DMS114 treated with DMSO at 0.1 percent for 48 hours (cell line): ENCODE measurements at regions not wholly inside any gene's neighbourhood (a gene's known extent, or its start where the extent isn't known, plus 50 kb on each side); places are given as distances from the start of the nearest gene placed in this dataset.

Experiments used
- DNase-seq: peaks from one replicate; lab custom pipeline; 2025; ENCODE audit not compliant: unreplicated experiment; lab: John Stamatoyannopoulos, UW

- DNase-seq = no peak
Observed at GRCh38 chr5:144882739-144883283, 712.1 kb downstream of the KCTD16 start.

- DNase-seq = no peak
Observed at GRCh38 chr5:144880513-144880912, 709.8 kb downstream of the KCTD16 start.

DNA sequence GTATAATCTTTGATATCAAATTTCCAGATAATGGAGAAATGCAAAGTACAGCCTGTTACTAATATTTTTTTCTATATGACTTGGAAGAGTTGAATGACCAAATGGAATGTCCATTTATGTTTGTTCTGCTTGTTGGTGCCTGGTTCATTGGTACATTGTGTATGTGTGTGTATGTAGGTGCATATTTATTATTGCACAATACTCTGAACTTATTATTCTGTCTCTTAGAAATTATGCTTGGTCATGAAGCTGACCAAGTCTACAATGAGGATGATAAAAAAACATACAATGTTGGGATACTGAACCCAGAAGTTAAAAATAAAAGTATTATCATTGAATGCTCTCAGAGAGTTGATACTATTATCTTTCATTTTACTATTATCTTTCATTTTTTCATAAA, 706.3 kb downstream of the KCTD16 start:
- no peak for DNase-seq

DNA sequence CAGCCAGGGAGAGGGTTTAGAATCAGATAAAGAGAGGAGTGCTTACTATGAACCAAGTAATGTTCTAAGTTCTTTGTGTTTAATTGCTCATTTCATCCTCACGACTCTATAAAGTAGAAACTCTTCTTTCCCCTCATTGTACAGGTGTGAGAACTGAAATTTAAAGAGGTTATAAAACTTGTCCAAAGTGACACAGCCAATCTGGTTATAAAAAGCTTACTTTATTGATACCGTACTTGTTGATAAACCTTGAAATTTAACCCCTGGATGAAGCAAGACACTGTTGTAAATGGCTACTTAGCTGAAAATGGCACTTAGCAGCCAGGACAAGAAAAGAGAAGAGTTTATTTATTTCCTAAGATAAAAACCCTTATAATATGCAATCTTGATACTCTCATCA, 702.4 kb downstream of the KCTD16 start:
- no peak for DNase-seq

DNA sequence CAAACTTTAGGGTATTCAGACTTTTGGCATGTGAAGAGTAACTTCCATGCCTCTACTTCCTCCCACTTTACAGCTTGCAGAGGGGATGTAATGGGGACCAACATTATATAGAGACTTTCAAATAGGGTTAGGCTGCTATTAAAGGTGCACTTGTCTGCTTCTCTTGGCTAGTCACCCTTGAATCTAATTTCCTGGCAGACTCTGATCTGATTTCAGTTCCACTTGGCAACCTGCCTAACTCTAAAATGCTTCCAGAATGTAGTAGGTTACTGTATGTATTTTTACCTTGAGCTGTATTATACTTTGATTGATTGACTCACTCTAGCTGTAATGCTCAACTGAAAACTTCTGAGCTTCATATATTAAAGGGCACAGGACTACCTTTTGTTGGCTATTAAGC, 693.4 kb downstream of the KCTD16 start:
- no peak for DNase-seq

DNA sequence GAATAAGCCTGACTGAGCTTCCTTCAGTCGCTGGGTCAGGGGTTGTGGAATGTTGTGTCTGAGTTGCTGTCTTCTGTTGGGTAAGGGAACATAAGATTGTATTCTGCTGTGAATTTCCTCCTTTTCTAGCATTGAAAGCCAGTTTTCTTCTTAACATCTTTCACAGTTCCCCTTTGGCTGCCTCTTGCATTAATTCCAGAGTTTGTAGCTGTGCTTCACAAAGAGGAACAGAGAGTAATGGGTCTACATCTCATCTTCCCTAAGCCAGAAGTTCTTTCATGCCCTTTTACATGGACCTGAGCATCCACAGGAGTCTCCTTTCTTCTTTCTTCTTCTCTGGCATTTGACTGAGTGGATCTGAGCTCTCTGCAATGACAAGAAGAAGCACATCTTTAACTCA, 686.8 kb downstream of the KCTD16 start:
- no peak for DNase-seq

- no peak for DNase-seq
Observed at GRCh38 chr5:144844086-144844485, 673.4 kb downstream of the KCTD16 start.

DNA sequence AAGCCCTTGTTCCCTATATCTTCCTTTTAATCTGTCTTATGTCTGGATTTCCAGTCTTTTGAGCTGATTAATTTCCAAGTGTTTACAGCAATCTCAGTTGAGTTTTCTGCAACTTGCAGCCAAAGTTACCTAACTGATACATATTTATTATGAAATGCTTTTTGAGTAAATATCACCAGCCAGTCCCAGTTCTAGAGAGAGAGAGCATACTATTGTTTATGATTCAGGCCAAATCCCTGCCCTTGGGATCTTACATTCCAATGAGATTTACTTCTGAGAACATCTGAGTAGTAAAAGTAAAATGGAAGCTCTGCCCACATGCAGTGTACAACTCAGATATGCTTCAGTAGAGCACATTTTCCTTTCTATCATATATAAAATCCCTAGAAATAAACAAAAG, 661.7 kb downstream of the KCTD16 start:
- DNase-seq = no peak

DNA sequence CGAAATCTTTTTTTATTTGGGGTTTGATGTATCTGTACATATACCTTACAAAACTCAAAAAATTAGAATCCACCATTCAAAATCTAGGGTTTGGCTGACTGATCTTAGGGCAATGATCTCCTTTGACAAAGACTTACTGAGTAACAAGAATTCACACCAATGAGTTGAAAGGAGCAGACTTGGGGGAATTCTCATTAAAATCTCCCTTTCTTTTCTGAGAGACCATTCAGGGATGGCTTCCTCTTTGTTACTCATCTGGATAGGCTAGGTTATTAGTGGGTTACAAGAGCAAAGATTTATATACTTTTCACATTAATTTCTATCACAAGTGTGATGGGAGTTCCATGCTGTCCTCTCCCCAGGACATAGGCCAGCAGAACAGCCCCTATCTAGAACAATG, 661.0 kb downstream of the KCTD16 start:
- no peak for DNase-seq

DNA sequence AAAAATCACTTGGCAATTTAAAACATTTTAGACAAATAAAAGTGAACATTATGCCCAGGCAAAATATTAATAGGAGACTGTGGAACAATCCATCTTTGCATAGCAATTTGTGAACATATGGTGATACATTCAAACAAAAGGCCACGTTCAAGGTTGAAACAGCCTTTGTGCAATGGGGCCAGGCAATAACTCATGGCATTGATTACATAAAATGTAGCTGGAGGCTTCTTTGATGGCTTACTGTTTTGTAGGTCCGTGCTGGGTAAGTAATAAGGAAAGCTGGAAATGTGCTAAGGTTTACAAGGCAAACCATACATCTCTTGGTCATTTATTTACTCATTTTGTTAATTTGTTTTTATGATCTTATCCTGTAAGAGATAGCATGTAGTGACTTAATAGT, 651.8 kb downstream of the KCTD16 start:
- no peak for DNase-seq

- DNase-seq = no peak
Observed at GRCh38 chr5:144820278-144820677, 649.6 kb downstream of the KCTD16 start.

DNA sequence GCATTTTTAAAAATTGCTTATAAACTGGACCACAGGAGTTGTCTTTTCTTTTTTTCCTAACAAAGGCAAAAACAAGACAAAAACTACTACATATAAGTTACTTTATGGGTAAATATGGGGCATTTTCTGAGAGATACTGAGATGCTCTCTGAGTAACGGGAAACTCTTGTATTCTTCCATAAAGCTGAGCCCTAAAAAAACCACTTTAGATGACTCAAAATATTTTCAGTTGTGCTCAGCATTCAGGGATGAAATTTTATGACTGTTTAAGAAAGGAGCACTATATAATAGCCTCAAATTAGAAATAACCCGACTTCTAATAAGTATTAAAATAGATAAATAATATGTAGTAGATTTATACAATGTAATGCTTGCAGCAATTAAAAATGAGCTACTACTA, 644.5 kb downstream of the KCTD16 start:
- DNase-seq = no peak

DNA sequence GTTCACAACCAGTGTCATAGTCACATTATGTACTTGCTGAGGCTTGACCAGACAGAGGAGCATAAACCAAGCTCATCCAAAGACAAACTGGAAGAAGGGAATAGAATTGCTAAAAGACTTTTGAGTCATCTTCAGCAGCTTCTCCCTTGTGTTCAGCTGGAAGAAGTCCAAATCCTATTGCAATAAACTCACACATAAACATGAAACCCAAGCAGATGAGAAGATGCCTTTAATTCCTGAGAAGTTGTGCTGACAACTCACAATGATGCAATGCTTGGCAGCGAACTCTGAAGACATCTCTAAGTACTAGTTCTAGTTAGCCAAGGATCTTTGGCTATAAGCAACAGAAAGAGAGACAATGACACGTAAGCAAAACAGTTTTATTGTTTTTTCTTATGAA, 642.1 kb downstream of the KCTD16 start:
- DNase-seq = no peak

DNA sequence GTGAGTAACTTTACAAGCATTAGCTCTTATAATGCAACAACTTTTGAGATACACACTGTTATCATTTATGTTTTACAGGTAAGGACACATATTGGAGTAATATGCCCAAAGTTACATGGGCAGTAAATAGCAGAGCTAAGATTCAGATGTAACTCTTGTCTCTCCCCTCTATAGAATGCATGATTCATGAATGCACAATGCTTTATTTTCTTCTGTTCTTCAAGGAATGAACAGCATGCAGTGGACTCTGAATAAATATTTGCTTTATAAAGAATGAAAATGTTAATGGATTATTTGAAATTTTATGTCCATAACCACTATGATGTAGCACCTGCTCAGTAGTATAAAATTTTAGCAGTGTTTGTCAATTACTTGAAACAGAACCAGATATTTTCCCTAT, 629.5 kb downstream of the KCTD16 start:
- no peak for DNase-seq

DNA sequence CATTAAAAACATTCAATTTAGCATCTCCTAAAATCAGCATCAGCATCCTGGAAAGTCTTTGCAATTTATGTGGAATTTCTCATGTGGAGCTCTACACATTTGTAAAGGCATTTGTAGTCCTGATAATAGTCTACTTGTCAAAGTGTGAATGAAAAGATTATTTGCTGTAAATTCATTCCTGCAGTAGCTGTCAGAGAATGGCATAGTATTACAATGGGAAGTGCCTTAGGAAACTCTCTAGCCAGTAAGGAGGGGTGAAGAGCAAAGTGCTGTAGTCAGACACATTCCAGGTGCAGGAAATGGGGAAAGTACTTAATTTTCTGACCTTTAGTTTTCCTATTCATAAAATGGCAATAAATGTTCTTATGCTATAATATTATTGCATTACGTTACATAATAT, 627.9 kb downstream of the KCTD16 start:
- no peak for DNase-seq

- no peak for DNase-seq
Observed at GRCh38 chr5:144794922-144795321, 624.2 kb downstream of the KCTD16 start.

DNA sequence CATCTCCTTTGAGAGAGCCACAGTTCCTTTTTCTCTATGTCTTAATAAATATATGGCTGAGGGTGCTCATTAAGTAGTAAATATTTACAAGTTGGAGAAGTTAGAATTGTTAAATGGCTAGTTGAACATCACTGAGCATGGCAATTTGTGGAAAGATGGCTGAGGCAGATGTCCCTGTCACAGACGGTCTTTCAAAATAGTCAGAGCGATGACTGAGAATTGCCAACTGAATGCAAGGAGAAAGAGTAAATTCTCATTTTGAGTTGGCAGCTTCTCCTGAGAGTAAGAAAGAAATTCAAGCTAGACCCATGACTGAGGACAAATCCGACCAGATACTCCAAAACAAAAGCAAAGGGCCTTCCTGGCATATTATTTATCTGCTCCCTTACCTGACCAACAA, 617.9 kb downstream of the KCTD16 start:
- DNase-seq = no peak

- no peak for DNase-seq
Observed at GRCh38 chr5:144788046-144788445, 617.4 kb downstream of the KCTD16 start.

DNA sequence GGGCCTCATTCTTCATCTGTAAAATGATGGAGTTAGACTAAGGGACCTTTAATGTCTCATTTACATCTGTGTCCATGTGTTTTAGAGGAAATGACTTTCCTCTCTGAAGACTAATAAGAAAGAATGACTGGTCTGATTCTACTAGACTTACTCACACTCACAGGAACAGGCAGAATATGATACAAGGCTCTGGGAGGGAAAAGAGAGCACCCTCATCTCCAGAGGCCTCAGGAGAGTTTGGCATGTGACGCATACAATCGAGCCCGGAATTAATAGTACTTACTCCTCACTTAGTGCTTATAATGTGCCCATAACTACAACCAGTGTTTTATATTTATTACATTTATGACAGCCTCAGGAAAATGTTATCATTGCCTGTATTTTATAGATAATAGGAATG, 608.7 kb downstream of the KCTD16 start:
- DNase-seq = no peak

GRCh38 chr5:144778561-144778960, 607.9 kb downstream of the KCTD16 start:
- DNase-seq = no peak

DNA sequence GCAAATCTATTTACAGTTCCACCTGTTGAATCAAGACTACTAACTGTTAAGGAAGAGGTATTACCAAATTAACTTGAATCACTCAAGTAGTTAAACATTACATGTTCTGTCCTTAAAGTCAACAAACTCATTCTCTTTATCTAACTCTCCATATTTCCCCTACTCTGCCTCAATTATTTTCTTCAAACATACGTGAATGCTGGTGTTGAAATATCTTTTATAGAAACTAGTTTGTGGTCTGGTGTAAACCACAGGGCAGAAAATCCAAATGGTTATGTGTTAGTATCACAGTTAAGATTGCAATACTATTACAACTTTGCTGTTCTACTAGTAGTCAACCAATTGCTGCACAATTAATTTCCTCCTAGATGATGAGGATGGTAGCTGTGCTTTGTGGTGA, 603.5 kb downstream of the KCTD16 start:
- no peak for DNase-seq

- DNase-seq = no peak
Observed at GRCh38 chr5:144773628-144774027, 603.0 kb downstream of the KCTD16 start.

DNA sequence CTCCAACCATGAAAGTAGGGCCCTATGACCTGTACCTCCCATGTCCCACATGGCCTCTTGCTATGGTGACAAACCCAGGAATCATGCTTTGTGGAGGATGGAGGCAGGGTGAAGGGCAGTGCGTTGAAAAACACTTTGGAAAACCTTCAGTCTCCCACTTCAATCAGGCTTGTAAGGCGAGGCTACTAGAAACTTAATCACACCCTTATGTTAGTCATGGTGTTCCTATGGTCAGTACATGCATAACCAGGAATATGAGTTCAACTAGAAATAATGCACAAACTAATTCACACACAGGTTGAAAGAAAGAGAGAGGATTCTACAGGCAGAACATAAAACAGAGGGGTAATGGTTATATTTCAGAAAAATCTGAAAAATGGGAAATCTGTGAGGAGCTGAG, 601.1 kb downstream of the KCTD16 start:
- DNase-seq = no peak

DNA sequence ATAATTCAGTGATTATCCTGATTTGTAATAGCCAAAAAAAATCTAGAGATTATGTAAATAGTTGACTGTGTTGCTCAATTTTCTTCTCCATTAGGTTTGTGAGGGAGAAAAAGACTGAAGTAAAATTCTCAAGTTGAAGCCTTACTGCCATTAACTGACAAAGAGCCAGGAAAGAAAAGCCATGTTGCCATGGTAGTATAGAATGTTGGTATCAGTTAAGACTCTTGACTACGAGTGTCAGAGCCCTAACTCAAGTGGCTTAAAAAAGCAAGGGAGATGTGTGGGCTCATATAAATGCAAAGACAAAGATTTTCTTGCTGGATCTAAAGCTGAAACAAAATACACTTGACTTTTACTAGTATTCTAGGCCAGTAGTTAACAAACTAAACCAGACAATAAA, 571.7 kb downstream of the KCTD16 start:
- DNase-seq = no peak
